ENCODE measurements at regions not wholly inside any gene's neighbourhood (a gene's known extent, or its start where the extent isn't known, plus 50 kb on each side); places are given as distances from the start of the nearest gene placed in this dataset.

GRCh38 chr1:11354893-11355553 is 82.0 kb downstream of the UBIAD1 start:
- no peak for TF ChIP-seq CTCF (IDR thresholded peaks at IDR 0.05)
- TF ChIP-seq EZH2 (IDR thresholded peaks at IDR 0.05; ENCODE audit: borderline replicate concordance, insufficient read depth, low read depth, low read length, poor library complexity, severe bottlenecking) = no peak
